Activated CD4-positive, alpha-beta T cell treated with anti-CD3 and anti-CD28 coated beads, Interleukin-2, amount 10 ng/mL, durations not matched to agents 24 days and 14 days (primary cell): ENCODE measurements at regions not wholly inside any gene's neighbourhood (a gene's known extent, or its start where the extent isn't known, plus 50 kb on each side); places are given as distances from the start of the nearest gene placed in this dataset.
"Not testable (repeated sequence)": the region's sequence is repeated elsewhere in the genome, so short reads cannot be mapped to it uniquely, and the experiment has no call there.

Experiments
- DNase-seq: peaks from one replicate; pipeline ENCODE4 v3.0.0; 2022
- H3K27ac Mint-ChIP-seq: one replicate; pipeline ENCODE4 v1.8.0; 2022; ENCODE audit warnings: mild to moderate bottlenecking, mixed read lengths
- H3K27me3 Mint-ChIP-seq: one replicate; pipeline ENCODE4 v1.8.0; 2022; ENCODE audit warnings: mixed read lengths
- H3K36me3 Mint-ChIP-seq: one replicate; pipeline ENCODE4 v1.8.0; 2022; ENCODE audit warnings: low read depth, mild to moderate bottlenecking, mixed read lengths
- H3K4me1 Mint-ChIP-seq: one replicate; pipeline ENCODE4 v1.8.0; 2021; ENCODE audit warnings: mixed read lengths
- H3K4me3 Mint-ChIP-seq: one replicate; pipeline ENCODE4 v1.8.0; 2022; ENCODE audit warnings: mild to moderate bottlenecking, moderate library complexity, mixed read lengths
- H3K9me3 Mint-ChIP-seq: one replicate; pipeline ENCODE4 v1.8.0; 2021; ENCODE audit warnings: mixed read lengths
- intact Hi-C: fragments of 100-400 bp; cut with micrococcal nuclease; formaldehyde crosslinking; loops from one replicate; pipeline ENCODE4 v1.15.1; 2023

DNA sequence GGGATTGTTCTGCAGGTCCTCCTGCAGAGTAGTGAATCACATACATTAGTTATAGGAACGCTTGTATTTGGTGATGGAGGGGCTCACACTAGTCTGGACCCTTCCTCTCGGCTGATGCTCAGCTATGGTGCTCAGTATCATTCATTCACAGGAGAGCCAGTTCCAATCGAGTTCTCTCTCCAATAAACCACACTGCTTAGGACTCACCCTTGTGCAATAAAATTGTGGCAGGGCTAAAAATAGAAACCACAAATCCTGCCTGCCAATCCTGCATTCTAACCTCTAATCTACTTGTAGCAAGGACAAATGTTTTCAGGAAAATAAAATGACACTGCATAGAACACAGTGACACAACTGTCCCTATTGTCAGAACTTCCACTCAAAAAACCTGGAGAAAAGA, 138.4 kb upstream of the TBL1XR1 start:
- DNase-seq, result no peak
- intact Hi-C loops, result loop anchor here (5.0 to 10.0 kb wide), 4 partner anchors 188 to 1812 kb away; partner anchors contain the start of gene PIK3CA
- Mint-ChIP-seq H3K27me3 (no peaks in the 10 kb centered on the region), H3K27ac (no peak overlapping the region), H3K9me3 (no peaks in the 10 kb centered on the region), H3K4me3 (no peak overlapping the region), H3K4me1 (peaks cover 35% of the 10 kb centered on the region), H3K36me3 (peaks cover 1% of the 10 kb centered on the region)

- peaks cover 38% of the 10 kb centered on the region for H3K4me1 Mint-ChIP-seq
- DNase-seq, result no peak
- no peak overlapping the region for H3K4me3 Mint-ChIP-seq
- H3K9me3 Mint-ChIP-seq, result no peaks in the 10 kb centered on the region
- intact Hi-C loops, result loop anchor here (1.0 to 10.0 kb wide), 11 partner anchors 8 to 1810 kb away; partner anchors contain the start of genes PIK3CA and TBL1XR1
- no peaks in the 10 kb centered on the region for H3K27me3 Mint-ChIP-seq
- H3K36me3 Mint-ChIP-seq, result peaks cover 1% of the 10 kb centered on the region
- peak overlapping the region; percentile 84 for H3K27ac Mint-ChIP-seq
These were observed 139.7 kb upstream of the TBL1XR1 start for GRCh38 chr3:177336873-177337450.

- intact Hi-C loops, result loop anchor here (1.0 to 10.0 kb wide), 11 partner anchors 8 to 1810 kb away; partner anchors contain the start of genes PIK3CA and TBL1XR1
- Mint-ChIP-seq H3K36me3 (peaks cover 1% of the 10 kb centered on the region), H3K4me3 (peak overlapping the region; percentile 29), H3K27me3 (no peaks in the 10 kb centered on the region), H3K9me3 (no peaks in the 10 kb centered on the region), H3K4me1 (peaks cover 41% of the 10 kb centered on the region), H3K27ac (peak overlapping the region; percentile 84)
- peak; percentile 87 for DNase-seq
These were observed 140.5 kb upstream of the TBL1XR1 start for GRCh38 chr3:177337541-177338331.

DNA sequence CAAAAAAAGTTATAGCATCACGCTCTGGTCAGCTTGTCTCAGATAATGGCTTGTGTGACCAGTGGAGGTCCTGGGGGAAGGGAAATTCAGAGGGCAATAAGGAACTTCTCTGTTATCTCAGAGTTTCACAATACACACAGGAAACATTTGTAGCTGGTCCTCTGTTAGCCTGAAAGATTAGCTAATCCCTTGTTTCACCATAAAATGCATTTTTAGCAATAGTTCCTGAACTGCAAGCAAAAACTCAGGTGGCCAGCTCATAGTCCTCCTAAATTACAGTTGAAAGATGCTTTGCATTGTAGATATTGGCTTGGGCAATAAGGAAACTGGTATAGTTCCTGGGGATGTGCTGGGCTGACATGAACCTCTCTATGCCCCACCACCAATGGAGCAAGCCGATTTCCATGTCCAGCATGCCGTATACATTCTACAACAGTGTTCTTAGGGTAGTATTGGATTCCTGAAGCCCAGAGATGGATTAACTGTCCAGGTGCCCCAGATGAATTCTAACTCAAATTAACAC, 141.5 kb upstream of the TBL1XR1 start:
- Mint-ChIP-seq H3K4me3 (no peak overlapping the region), H3K36me3 (peaks cover 1% of the 10 kb centered on the region), H3K4me1 (peaks cover 40% of the 10 kb centered on the region), H3K9me3 (no peaks in the 10 kb centered on the region), H3K27me3 (no peaks in the 10 kb centered on the region), H3K27ac (peak overlapping the region; percentile 53)
- no peak for DNase-seq
- intact Hi-C loops, result loop anchor here (5.0 to 10.0 kb wide), 4 partner anchors 191 to 1809 kb away; partner anchors contain the start of gene PIK3CA

GRCh38 chr3:177339220-177339703, 142.0 kb upstream of the TBL1XR1 start:
- not testable (repeated sequence) for DNase-seq, H3K27me3 Mint-ChIP-seq, H3K4me3 Mint-ChIP-seq, H3K9me3 Mint-ChIP-seq, H3K36me3 Mint-ChIP-seq
- Mint-ChIP-seq H3K4me1 (peaks cover 37% of the 10 kb centered on the region), H3K27ac (peak overlapping the region; percentile 53)
- intact Hi-C loops, result loop anchor here (5.0 to 10.0 kb wide), 4 partner anchors 192 to 1808 kb away; partner anchors contain the start of gene PIK3CA

- Mint-ChIP-seq H3K27ac (no peak overlapping the region), H3K9me3 (no peaks in the 10 kb centered on the region), H3K27me3 (no peaks in the 10 kb centered on the region), H3K36me3 (peaks cover 3% of the 10 kb centered on the region), H3K4me3 (no peak overlapping the region), H3K4me1 (peaks cover 45% of the 10 kb centered on the region)
- DNase-seq, result no peak
- intact Hi-C loops, result no loop called here
These were observed 143.1 kb upstream of the TBL1XR1 start for GRCh38 chr3:177340243-177340830.

- peaks cover 4% of the 10 kb centered on the region for H3K9me3 Mint-ChIP-seq
- DNase-seq, result no peak
- intact Hi-C loops, result no loop called here
- H3K4me3 Mint-ChIP-seq, result no peak overlapping the region
- peaks cover 6% of the 10 kb centered on the region for H3K36me3 Mint-ChIP-seq
- H3K4me1 Mint-ChIP-seq, result peaks cover 50% of the 10 kb centered on the region
- H3K27ac Mint-ChIP-seq, result no peak overlapping the region
- H3K27me3 Mint-ChIP-seq, result peaks cover 2% of the 10 kb centered on the region
These were observed 144.6 kb upstream of the TBL1XR1 start for GRCh38 chr3:177341736-177342419.

DNA sequence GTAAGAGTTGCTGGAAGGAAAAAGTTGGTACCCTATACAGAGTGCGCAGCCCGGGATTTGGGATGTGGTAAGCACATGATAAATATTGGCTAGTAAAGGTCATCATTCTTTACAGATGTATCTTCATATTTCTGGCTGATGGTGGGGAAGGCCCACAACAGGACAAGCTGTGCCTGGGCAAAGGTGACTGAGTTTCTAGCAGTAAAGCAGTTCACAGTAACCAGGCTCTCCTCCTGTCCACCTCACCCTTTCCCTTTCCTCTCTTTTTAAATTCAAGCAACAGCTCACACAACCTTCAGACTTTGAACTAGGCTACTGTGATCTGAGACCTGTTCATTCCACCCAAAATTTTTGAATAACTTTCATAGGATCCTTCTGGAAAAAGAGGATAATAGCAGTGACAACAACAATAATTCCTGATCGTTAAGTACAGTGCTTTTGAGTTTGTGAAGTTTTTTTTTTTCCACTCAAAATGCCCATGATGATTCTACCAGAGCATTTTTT, 145.9 kb upstream of the TBL1XR1 start:
- Mint-ChIP-seq H3K4me1 (peaks cover 46% of the 10 kb centered on the region), H3K27ac (no peak overlapping the region), H3K27me3 (peaks cover 2% of the 10 kb centered on the region), H3K9me3 (peaks cover 8% of the 10 kb centered on the region), H3K36me3 (peaks cover 4% of the 10 kb centered on the region), H3K4me3 (no peak overlapping the region)
- no peak for DNase-seq
- intact Hi-C loops, result no loop called here

GRCh38 chr3:177345049-177345972, 148.0 kb upstream of the TBL1XR1 start:
- Mint-ChIP-seq H3K36me3 (peaks cover 4% of the 10 kb centered on the region), H3K27ac (peak overlapping the region; percentile 97), H3K4me1 (peaks cover 35% of the 10 kb centered on the region), H3K27me3 (peaks cover 2% of the 10 kb centered on the region), H3K4me3 (peak overlapping the region; percentile 47), H3K9me3 (peaks cover 9% of the 10 kb centered on the region)
- intact Hi-C loops, result loop anchor here (1.0 to 5.0 kb wide), 4 partner anchors 8 to 442 kb away; no protein-coding TSS in a partner anchor
- peak; percentile 90 for DNase-seq

- intact Hi-C loops, result loop anchor here (1.0 to 5.0 kb wide), 4 partner anchors 9 to 441 kb away; no protein-coding TSS in a partner anchor
- Mint-ChIP-seq H3K36me3 (peaks cover 4% of the 10 kb centered on the region), H3K4me3 (peak overlapping the region; percentile 47), H3K27ac (peak overlapping the region; percentile 97), H3K27me3 (peaks cover 2% of the 10 kb centered on the region), H3K4me1 (peaks cover 33% of the 10 kb centered on the region), H3K9me3 (peaks cover 9% of the 10 kb centered on the region)
- no peak for DNase-seq
These were observed 148.8 kb upstream of the TBL1XR1 start for GRCh38 chr3:177345973-177346503.

GRCh38 chr3:177346878-177347277, 149.6 kb upstream of the TBL1XR1 start:
- no peak for DNase-seq
- H3K27me3 Mint-ChIP-seq, result peaks cover 2% of the 10 kb centered on the region
- H3K36me3 Mint-ChIP-seq, result peaks cover 4% of the 10 kb centered on the region
- H3K4me3 Mint-ChIP-seq, result no peak overlapping the region
- H3K9me3 Mint-ChIP-seq, result peaks cover 9% of the 10 kb centered on the region
- peak overlapping the region; percentile 27 for H3K27ac Mint-ChIP-seq
- intact Hi-C loops, result loop anchor here (5.0 kb wide), 1 partner anchor 440 kb away; no protein-coding TSS in a partner anchor
- H3K4me1 Mint-ChIP-seq, result peaks cover 32% of the 10 kb centered on the region

DNA sequence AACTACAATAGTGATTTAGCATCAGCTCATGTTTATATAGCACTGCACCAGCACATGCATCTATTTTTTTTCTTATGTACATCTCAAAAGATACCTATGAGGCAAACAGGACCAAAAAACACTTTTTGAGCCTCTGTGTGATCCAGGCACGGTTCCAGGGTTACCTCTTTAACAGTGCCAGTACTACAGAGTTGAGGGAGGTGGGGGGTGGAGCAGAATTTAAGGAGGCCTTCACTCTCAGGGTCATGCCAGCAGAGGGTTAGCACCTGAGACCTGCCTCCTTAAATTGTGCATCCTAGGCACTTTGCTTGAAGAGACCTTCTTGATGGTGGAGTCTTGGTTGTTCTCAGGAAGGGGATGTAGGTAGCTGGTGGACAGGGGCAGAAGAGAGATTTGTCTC, 150.3 kb upstream of the TBL1XR1 start:
- DNase-seq, result no peak
- intact Hi-C loops, result loop anchor here (5.0 kb wide), 1 partner anchor 440 kb away; no protein-coding TSS in a partner anchor
- Mint-ChIP-seq H3K9me3 (peaks cover 9% of the 10 kb centered on the region), H3K4me1 (peaks cover 32% of the 10 kb centered on the region), H3K27me3 (peaks cover 2% of the 10 kb centered on the region), H3K36me3 (peaks cover 4% of the 10 kb centered on the region), H3K4me3 (no peak overlapping the region), H3K27ac (peak overlapping the region; percentile 2)
